Stimulated activated CD8-positive, alpha-beta memory T cell treated with anti-CD3 and anti-CD28 coated beads, Interleukin-12 subunit alpha, Interleukin-12 subunit beta, amount 100 ng/mL, for 24 hours (primary cell): ENCODE measurements at regions not wholly inside any gene's neighbourhood (a gene's known extent, or its start where the extent isn't known, plus 50 kb on each side); places are given as distances from the start of the nearest gene placed in this dataset.

Experiments
- DNase-seq: peaks from one replicate; pipeline ENCODE4 v3.0.0-alpha.2; 2020; ENCODE audit errors: extremely low read depth

GRCh38 chr13:22178878-22179277 is 508.0 kb downstream of the FGF9 start:
- DNase-seq, result no peak

- no peak for DNase-seq
Measured at GRCh38 chr13:22187329-22187728, 516.5 kb downstream of the FGF9 start.

- no peak for DNase-seq
Measured at GRCh38 chr13:22189176-22190048, 518.5 kb downstream of the FGF9 start.

GRCh38 chr13:22193070-22193469 is 522.2 kb downstream of the FGF9 start:
- no peak for DNase-seq

- DNase-seq, result no peak
Measured at GRCh38 chr13:22194106-22194805, 523.4 kb downstream of the FGF9 start.

- DNase-seq, result no peak
Measured at GRCh38 chr13:22195726-22196125, 524.9 kb downstream of the FGF9 start.

GRCh38 chr13:22196777-22197176 is 525.9 kb downstream of the FGF9 start:
- no peak for DNase-seq

GRCh38 chr13:22198001-22198400 is 527.1 kb downstream of the FGF9 start:
- no peak for DNase-seq

- DNase-seq, result no peak
Measured at GRCh38 chr13:22198641-22199217, 527.9 kb downstream of the FGF9 start.

GRCh38 chr13:22200440-22200839 is 529.6 kb downstream of the FGF9 start:
- DNase-seq, result no peak

GRCh38 chr13:22201375-22201925 is 530.6 kb downstream of the FGF9 start:
- no peak for DNase-seq

GRCh38 chr13:22210134-22210930 is 539.5 kb downstream of the FGF9 start:
- DNase-seq, result no peak

GRCh38 chr13:22211876-22212275 is 541.0 kb downstream of the FGF9 start:
- no peak for DNase-seq

GRCh38 chr13:22212576-22212975 is 541.7 kb downstream of the FGF9 start:
- no peak for DNase-seq

GRCh38 chr13:22214184-22214583 is 543.3 kb downstream of the FGF9 start:
- DNase-seq, result no peak

GRCh38 chr13:22218797-22219196 is 547.9 kb downstream of the FGF9 start:
- DNase-seq, result no peak

GRCh38 chr13:22219709-22220108 is 548.8 kb downstream of the FGF9 start:
- no peak for DNase-seq

- no peak for DNase-seq
Measured at GRCh38 chr13:22220151-22221135, 549.6 kb downstream of the FGF9 start.

- no peak for DNase-seq
Measured at GRCh38 chr13:22223411-22223810, 552.5 kb downstream of the FGF9 start.

GRCh38 chr13:22226086-22226485 is 555.2 kb downstream of the FGF9 start:
- no peak for DNase-seq
